ENCODE measurements at regions not wholly inside any gene's neighbourhood (a gene's known extent, or its start where the extent isn't known, plus 50 kb on each side); places are given as distances from the start of the nearest gene placed in this dataset.

- TF ChIP-seq CTCF (IDR thresholded peaks at IDR 0.05; ENCODE audit: low read depth, low read length, missing input control) (no peak), EGR1 (IDR thresholded peaks at IDR 0.05; ENCODE audit: low read depth in 2 of 2) (no peak), HNF4G (IDR thresholded peaks at IDR 0.05) (no peak), GABPA (IDR thresholded peaks at IDR 0.05 in 1 of 2, conservative IDR thresholded peaks at IDR 0.05 in 1 of 2) (no peak), RXRA (IDR thresholded peaks at IDR 0.05) (no peak), RAD21 (IDR thresholded peaks at IDR 0.05) (no peak), MAX (IDR thresholded peaks at IDR 0.05) (no peak), SP1 (IDR thresholded peaks at IDR 0.05) (no peak), JUND (IDR thresholded peaks at IDR 0.05) (no peak)
These were observed 173.8 kb upstream of the RASSF8 start for GRCh38 chr12:25784669-25785068.

Data from liver (tissue), 3 donors.